H9 (cell line): ENCODE measurements at regions not wholly inside any gene's neighbourhood (a gene's known extent, or its start where the extent isn't known, plus 50 kb on each side); places are given as distances from the start of the nearest gene placed in this dataset.

Source experiments
- DNase-seq: peaks from one replicate; pipeline ENCODE4 v3.0.0-alpha.2; 2017
- H2AFZ ChIP-seq: one replicate; pipeline ENCODE4 v1.6.1; 2013; ENCODE audit warnings: mild to moderate bottlenecking, low read length, control low read depth, moderate library complexity
- H2AK5ac ChIP-seq: 2 replicates; pipeline ENCODE4 v1.6.1; 2013; ENCODE audit warnings: low read length, control low read depth, mixed read lengths; ENCODE audit not compliant: insufficient read length
- H2BK120ac ChIP-seq: one replicate; pipeline ENCODE4 v1.6.1; 2013; ENCODE audit warnings: low read depth, mild to moderate bottlenecking, low read length, control low read depth, inconsistent platforms; ENCODE audit not compliant: poor library complexity, severe bottlenecking
- H2BK12ac ChIP-seq: 2 replicates; pipeline ENCODE4 v1.6.1; 2013; ENCODE audit warnings: low read length, control low read depth, mixed read lengths, low read depth; ENCODE audit not compliant: insufficient read length
- H2BK15ac ChIP-seq: 2 replicates; pipeline ENCODE4 v1.6.1; 2013; ENCODE audit warnings: low read depth, low read length, control low read depth
- H2BK20ac ChIP-seq: one replicate; pipeline ENCODE4 v1.6.1; 2013; ENCODE audit warnings: low read depth, mild to moderate bottlenecking, low read length, control low read depth, inconsistent platforms; ENCODE audit not compliant: poor library complexity, severe bottlenecking
- H2BK5ac ChIP-seq: 2 replicates; pipeline ENCODE4 v1.6.1; 2013; ENCODE audit warnings: low read length, control low read depth, mixed read lengths; ENCODE audit not compliant: insufficient read length
- H3K14ac ChIP-seq: 2 replicates; pipeline ENCODE4 v1.6.1; 2013; ENCODE audit warnings: low read length, control low read depth; ENCODE audit not compliant: insufficient read depth
- H3K18ac ChIP-seq: 2 replicates; pipeline ENCODE4 v1.6.1; 2013; ENCODE audit warnings: low read depth, mild to moderate bottlenecking, mixed read lengths, low read length, control low read depth; ENCODE audit not compliant: insufficient read length
- H3K23ac ChIP-seq: 2 replicates; pipeline ENCODE4 v1.6.1; 2013; ENCODE audit warnings: low read length, control low read depth, mixed read lengths, low read depth; ENCODE audit not compliant: insufficient read length
- H3K23me2 ChIP-seq: 2 replicates; pipeline ENCODE4 v1.6.1; 2013; ENCODE audit warnings: low read depth, mild to moderate bottlenecking, mixed read lengths, low read length, control low read depth; ENCODE audit not compliant: insufficient read length, poor library complexity, severe bottlenecking
- H3K27ac ChIP-seq: 2 replicates; pipeline ENCODE4 v1.5.1; 2013; ENCODE audit warnings: low read length, control low read depth, mixed read lengths, low read depth; ENCODE audit not compliant: insufficient read length
- H3K27me3 ChIP-seq: 2 replicates; pipeline ENCODE4 v1.6.1; 2013; ENCODE audit warnings: low read length, control low read depth, inconsistent platforms; ENCODE audit not compliant: insufficient read depth
- H3K4ac ChIP-seq: 2 replicates; pipeline ENCODE4 v1.6.1; 2013; ENCODE audit warnings: low read depth, mild to moderate bottlenecking, control low read depth, inconsistent platforms, low read length, moderate library complexity
- H3K4me1 ChIP-seq: 2 replicates; pipeline ENCODE4 v1.6.1; 2013; ENCODE audit warnings: low read length, control low read depth, inconsistent platforms; ENCODE audit not compliant: insufficient read depth
- H3K4me2 ChIP-seq: 2 replicates; pipeline ENCODE4 v1.6.1; 2013; ENCODE audit warnings: low read length, control low read depth, mixed read lengths; ENCODE audit not compliant: insufficient read length, insufficient read depth
- H3K56ac ChIP-seq: 2 replicates; pipeline ENCODE4 v1.6.1; 2013; ENCODE audit warnings: low read depth, mild to moderate bottlenecking, mixed read lengths, low read length, control low read depth; ENCODE audit not compliant: insufficient read length
- H3K79me1 ChIP-seq: 2 replicates; pipeline ENCODE4 v1.6.1; 2013; ENCODE audit warnings: low read depth, mild to moderate bottlenecking, moderate library complexity, low read length, control low read depth, inconsistent platforms; ENCODE audit not compliant: insufficient read depth, poor library complexity, severe bottlenecking
- H3K79me2 ChIP-seq: 2 replicates; pipeline ENCODE4 v1.6.1; 2013; ENCODE audit warnings: low read length, control low read depth, inconsistent platforms; ENCODE audit not compliant: insufficient read depth
- H3K9ac ChIP-seq: 2 replicates; pipeline ENCODE4 v1.6.1; 2013; ENCODE audit warnings: low read length, control low read depth, mixed read lengths; ENCODE audit not compliant: insufficient read length; ENCODE audit errors: extremely low read depth
- H3K9me3 ChIP-seq: one replicate; pipeline ENCODE4 v1.6.1; 2013; ENCODE audit warnings: low read depth, low read length, inconsistent platforms; ENCODE audit not compliant: control insufficient read depth
- H3T11ph ChIP-seq: one replicate; pipeline ENCODE4 v1.6.1; 2013; ENCODE audit warnings: mild to moderate bottlenecking, low read length, control low read depth, inconsistent platforms
- H4K20me1 ChIP-seq: one replicate; pipeline ENCODE4 v1.6.1; 2013; ENCODE audit not compliant: control insufficient read depth, insufficient read length, insufficient read depth
- H4K5ac ChIP-seq: 2 replicates; pipeline ENCODE4 v1.6.1; 2013; ENCODE audit warnings: low read depth, mild to moderate bottlenecking, mixed read lengths, low read length, control low read depth; ENCODE audit not compliant: insufficient read length
- H4K8ac ChIP-seq: replicated peaks from 2 replicates; pipeline ENCODE4 v1.6.1; 2013; ENCODE audit warnings: low read length, control low read depth, mixed read lengths, low read depth; ENCODE audit not compliant: insufficient read length
- H4K91ac ChIP-seq: 2 replicates; pipeline ENCODE4 v1.6.1; 2013; ENCODE audit warnings: low read depth, mild to moderate bottlenecking, moderate library complexity, mixed read lengths, low read length, control low read depth; ENCODE audit not compliant: insufficient read length
- H3K27ac Mint-ChIP-seq, 3 experiments: 2 replicates in 2 of 3; 3 replicates in 1 of 3; pipeline ENCODE4 v1.8.0; 2020 to 2021; ENCODE audit warnings: mixed read lengths in 3 of 3, mild to moderate bottlenecking in 1 of 3, moderate library complexity in 1 of 3
- H3K27me3 Mint-ChIP-seq: 2 replicates; pipeline ENCODE4 v1.8.0; 2021; ENCODE audit warnings: low read depth, mild to moderate bottlenecking, moderate library complexity, mixed read lengths
- H3K36me3 Mint-ChIP-seq, 3 experiments: 2 replicates in 2 of 3; 3 replicates in 1 of 3; pipeline ENCODE4 v1.8.0; 2020 to 2021; ENCODE audit warnings: low read depth in 3 of 3, mixed read lengths in 3 of 3; ENCODE audit not compliant: insufficient read depth in 1 of 3
- H3K4me1 Mint-ChIP-seq, 2 experiments: 2 replicates each; pipeline ENCODE4 v1.8.0; 2020; ENCODE audit warnings: mixed read lengths in 2 of 2
- H3K4me3 Mint-ChIP-seq, 2 experiments: 2 replicates in 1 of 2; 3 replicates in 1 of 2; pipeline ENCODE4 v1.8.0; 2020 to 2021; ENCODE audit warnings: mild to moderate bottlenecking in 2 of 2, mixed read lengths in 2 of 2, moderate library complexity in 1 of 2
- H3K9me3 Mint-ChIP-seq, 2 experiments: 2 replicates in 1 of 2; 3 replicates in 1 of 2; pipeline ENCODE4 v1.8.0; 2020; ENCODE audit warnings: mild to moderate bottlenecking in 2 of 2, mixed read lengths in 2 of 2, moderate library complexity in 1 of 2
- WGBS: extraction: QIAGEN DNeasy Blood & Tissue Kit; methylation state at CpG from one replicate; pipeline ENCODE4 v1.1.7; 2013; ENCODE audit warnings: missing lambda C conversion rate, low lambda C conversion rate, mixed read lengths; ENCODE audit not compliant: insufficient read length; ENCODE audit errors: extremely low coverage; 5-methylcytosine and 5-hydroxymethylcytosine counted together
- TF ChIP-seq, protein P1 (sequence below): fragments of 200-600 bp; sonication (generic); conservative IDR thresholded peaks from 3 replicates; pipeline ENCODE4 v1.8.0; 2021; ENCODE audit warnings: antibody characterized with exemption, mild to moderate bottlenecking

DNA sequence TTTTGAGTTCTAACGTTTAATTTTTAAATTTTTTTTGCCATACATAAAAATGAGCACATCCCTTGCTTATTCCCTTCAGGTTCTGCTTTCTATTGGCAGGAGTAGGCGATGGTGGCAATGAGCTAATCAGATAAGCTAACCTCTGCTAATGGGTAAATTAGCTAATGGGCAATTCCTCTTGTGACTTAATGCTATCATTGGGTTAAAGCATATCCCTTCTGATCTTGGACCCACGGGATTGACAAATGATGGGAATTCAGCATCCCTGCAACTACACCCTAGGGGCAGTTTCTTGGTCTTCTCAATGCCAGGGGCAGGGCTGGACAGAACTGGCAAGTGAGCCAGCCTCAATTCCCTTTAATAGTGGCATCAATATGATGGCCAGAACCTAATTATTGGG, 70.2 kb upstream of the IL12B start:
- no peak for DNase-seq
- H3K27me3 Mint-ChIP-seq = peaks cover 2% of the 10 kb centered on the region; the same call in 1 of the 2 replicates

More for the DNA sequence above, 70.2 kb upstream of the IL12B start:
- H2AK5ac ChIP-seq = no peak overlapping the region
- no peaks in the 10 kb centered on the region for H3K79me2 ChIP-seq
- H3K23me2 ChIP-seq = no peaks in the 10 kb centered on the region
- Mint-ChIP-seq H3K9me3 (no peaks in the 10 kb centered on the region), H3K4me3 (no peak overlapping the region), H3K36me3 (no peaks in the 10 kb centered on the region), H3K27ac (no peak overlapping the region), H3K4me1 (peaks cover under 1% of the 10 kb centered on the region in 2 experiments; a peak in 2 of 4 replicates)
- no peak overlapping the region for H2AFZ ChIP-seq
- H2BK12ac ChIP-seq = no peak overlapping the region
- no peak overlapping the region for H2BK120ac ChIP-seq
- H3K9me3 ChIP-seq = no peaks in the 10 kb centered on the region
- no peak overlapping the region for H3K4ac ChIP-seq
- no peak overlapping the region for H4K8ac ChIP-seq
- H2BK20ac ChIP-seq = no peak overlapping the region
- no peak overlapping the region for H3K18ac ChIP-seq
- H3K56ac ChIP-seq = no peak overlapping the region
- no peak overlapping the region for H3T11ph ChIP-seq
- WGBS = no CpG with 5 or more reads among the region's 3 CpGs
- no peaks in the 10 kb centered on the region for H3K4me1 ChIP-seq
- TF ChIP-seq, protein P1, sequence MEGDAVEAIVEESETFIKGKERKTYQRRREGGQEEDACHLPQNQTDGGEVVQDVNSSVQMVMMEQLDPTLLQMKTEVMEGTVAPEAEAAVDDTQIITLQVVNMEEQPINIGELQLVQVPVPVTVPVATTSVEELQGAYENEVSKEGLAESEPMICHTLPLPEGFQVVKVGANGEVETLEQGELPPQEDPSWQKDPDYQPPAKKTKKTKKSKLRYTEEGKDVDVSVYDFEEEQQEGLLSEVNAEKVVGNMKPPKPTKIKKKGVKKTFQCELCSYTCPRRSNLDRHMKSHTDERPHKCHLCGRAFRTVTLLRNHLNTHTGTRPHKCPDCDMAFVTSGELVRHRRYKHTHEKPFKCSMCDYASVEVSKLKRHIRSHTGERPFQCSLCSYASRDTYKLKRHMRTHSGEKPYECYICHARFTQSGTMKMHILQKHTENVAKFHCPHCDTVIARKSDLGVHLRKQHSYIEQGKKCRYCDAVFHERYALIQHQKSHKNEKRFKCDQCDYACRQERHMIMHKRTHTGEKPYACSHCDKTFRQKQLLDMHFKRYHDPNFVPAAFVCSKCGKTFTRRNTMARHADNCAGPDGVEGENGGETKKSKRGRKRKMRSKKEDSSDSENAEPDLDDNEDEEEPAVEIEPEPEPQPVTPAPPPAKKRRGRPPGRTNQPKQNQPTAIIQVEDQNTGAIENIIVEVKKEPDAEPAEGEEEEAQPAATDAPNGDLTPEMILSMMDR = no peak
- H3K23ac ChIP-seq = no peak overlapping the region
- no peak overlapping the region for H2BK15ac ChIP-seq
- H4K91ac ChIP-seq = no peak overlapping the region
- no peaks in the 10 kb centered on the region for H3K27me3 ChIP-seq
- no peaks in the 10 kb centered on the region for H3K79me1 ChIP-seq
- H3K14ac ChIP-seq = no peak overlapping the region
- no peak overlapping the region for H3K27ac ChIP-seq
- no peaks in the 10 kb centered on the region for H4K20me1 ChIP-seq
- H2BK5ac ChIP-seq = no peak overlapping the region
- H4K5ac ChIP-seq = no peak overlapping the region
- H3K4me2 ChIP-seq = no peak overlapping the region
- H3K9ac ChIP-seq = no peak overlapping the region
